GM18498 (cell line): ENCODE measurements at regions not wholly inside any gene's neighbourhood (a gene's known extent, or its start where the extent isn't known, plus 50 kb on each side); places are given as distances from the start of the nearest gene placed in this dataset.

Experiments
- ATAC-seq: cut with Tn5 transposase; IDR thresholded peaks from one replicate; pipeline ENCODE4 v1.9.1; 2021; ENCODE audit warnings: mild to moderate bottlenecking, moderate library complexity; ENCODE audit not compliant: unreplicated experiment

- no peak for ATAC-seq
These were observed 143.5 kb downstream of the ACKR3 start for GRCh38 chr2:236712961-236713673.

DNA sequence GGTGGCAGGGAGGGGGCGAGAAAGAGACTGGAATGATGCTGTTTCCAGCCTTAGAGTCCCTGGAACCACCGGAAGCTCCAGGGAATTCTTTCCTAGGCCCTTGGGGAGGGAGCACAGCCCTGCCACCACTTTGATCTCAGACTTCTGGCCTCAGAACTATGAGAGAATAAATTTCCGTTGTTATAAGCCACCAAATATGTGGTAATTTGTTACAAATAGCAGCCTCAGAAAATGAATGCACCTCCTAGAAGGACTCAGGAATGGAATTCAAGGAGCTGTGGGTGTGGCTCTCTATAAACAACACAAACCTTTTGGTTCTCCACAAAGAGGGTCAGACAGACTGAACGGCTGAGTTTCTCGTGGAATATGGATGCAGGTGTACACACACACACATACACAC is 144.5 kb downstream of the ACKR3 start:
- no peak for ATAC-seq

- no peak for ATAC-seq
These were observed 145.5 kb downstream of the ACKR3 start for GRCh38 chr2:236715077-236715476.

GRCh38 chr2:236715491-236715961 is 145.9 kb downstream of the ACKR3 start:
- no peak for ATAC-seq

GRCh38 chr2:236717120-236717519 is 147.5 kb downstream of the ACKR3 start:
- no peak for ATAC-seq

DNA sequence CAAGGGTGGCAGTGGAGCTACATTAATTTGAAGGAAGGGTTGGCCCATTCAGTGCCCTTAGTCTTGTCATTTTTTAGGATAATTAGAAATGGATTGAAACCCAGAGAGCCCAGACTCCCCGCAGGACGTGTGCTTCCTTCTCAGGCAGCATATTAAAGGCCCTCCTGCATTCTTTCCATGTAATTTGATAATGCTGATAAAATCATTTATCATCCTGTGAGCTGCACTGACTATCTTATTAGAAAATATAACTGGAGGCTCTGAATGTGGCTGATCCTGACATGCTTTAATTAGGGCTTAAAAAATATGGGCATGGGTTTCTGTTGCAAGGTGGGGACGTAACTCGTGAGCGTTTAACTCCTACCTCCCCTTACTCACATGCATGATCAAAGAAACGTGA is 148.1 kb downstream of the ACKR3 start:
- no peak for ATAC-seq

DNA sequence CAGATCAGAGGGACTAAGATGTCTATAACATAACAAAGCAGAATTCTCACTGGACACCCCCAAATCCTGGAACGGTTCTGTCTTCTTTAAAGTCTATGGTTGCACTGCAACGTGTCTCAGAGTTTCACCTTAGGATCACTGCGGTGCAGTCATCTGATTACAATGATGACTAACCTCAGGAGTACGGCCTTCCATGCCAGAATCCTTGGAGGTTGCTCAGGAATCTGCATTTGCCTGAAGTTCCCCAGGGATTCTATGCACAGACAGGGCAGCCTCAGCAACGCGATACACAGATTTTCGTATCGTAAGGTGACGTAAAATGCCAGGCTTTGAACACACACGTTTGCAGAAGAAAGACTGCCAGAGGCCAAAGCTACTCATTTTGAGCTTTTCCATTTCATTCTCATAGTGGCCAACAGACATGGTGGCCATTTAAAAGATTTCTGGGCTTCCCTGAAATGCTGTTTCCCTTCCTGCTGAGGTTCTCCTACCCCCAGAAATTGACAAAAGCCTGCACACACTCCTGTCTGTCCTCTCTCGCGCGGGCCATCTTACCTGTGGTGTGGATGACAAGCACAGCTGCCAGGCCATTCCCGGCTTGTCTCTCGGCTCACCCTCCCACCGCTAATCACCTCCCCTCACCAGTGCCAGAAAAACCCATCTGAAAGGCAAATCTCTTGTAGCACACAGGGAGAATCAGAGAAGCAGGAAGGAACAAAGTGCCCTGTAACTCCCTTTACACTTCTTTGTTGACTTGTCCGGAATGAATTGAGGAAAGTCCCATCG is 148.8 kb downstream of the ACKR3 start:
- no peak for ATAC-seq

DNA sequence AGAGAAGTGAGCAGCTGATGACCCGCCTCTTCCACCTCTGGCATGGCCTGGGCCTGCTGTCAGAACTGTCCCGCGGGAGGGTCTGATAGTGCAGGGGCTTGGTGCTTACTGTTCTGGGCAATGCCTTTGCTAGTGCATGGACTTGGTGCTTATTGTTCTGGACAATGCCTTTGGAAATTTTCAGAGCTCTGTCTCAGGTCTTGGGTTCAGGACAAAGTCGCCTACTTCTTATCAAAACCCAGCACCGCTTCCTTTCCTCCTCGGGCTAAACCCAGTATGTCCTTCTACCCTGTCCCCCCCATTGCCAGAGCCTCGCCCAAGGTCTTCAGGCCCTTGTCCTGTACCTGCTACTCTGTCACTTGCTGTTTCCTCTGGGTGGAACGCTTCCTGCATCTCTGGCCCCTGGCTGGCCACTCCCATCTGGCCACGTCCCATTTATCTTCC is 149.6 kb downstream of the ACKR3 start:
- ATAC-seq: no peak

DNA sequence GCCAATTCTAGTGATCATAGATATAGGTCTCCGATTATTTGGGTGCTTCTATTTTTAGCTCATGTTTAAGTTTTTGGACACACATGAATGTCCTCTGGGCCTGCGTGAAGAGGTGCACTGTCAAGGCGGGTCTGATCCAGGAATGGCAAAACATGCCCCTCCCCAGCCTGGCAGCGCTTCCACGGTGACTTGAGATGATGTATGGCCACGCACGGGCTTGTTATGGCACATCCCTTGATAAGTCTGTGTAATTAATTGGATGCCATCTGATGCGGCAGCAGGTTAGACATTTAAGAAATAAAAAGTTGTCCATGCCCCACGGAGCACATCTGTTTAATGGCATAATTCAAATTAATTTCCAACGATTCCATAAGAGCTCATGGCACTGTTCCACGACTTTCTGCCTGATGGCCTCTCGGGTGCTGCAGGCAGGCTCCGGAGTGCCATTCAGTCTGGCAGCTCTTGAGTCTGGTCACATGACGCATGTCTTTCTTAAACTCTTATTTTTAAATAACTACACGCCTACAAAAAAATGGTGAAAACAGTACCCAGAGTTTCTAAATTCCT is 151.4 kb downstream of the ACKR3 start:
- ATAC-seq: no peak

DNA sequence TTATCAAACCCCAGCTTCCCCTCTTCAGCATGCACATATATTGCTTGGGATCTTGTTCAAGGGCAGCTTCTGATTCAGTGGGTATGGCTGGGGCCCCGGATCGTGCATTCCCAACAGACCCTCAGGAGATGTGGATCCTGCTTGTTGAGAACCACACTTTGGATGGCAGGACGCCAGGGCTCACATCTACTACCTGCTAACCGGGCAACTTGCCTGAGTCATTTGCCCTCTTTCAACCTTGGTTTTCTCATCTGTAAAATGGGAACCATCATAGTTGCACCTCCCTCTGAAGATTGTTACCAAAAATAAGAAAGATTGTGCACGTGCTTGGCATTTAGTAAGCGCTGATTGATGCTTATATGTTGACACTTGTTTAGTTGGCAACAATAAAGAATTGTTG is 154.6 kb downstream of the ACKR3 start:
- no peak for ATAC-seq

GRCh38 chr2:236726701-236727450 is 157.3 kb downstream of the ACKR3 start:
- ATAC-seq: no peak

DNA sequence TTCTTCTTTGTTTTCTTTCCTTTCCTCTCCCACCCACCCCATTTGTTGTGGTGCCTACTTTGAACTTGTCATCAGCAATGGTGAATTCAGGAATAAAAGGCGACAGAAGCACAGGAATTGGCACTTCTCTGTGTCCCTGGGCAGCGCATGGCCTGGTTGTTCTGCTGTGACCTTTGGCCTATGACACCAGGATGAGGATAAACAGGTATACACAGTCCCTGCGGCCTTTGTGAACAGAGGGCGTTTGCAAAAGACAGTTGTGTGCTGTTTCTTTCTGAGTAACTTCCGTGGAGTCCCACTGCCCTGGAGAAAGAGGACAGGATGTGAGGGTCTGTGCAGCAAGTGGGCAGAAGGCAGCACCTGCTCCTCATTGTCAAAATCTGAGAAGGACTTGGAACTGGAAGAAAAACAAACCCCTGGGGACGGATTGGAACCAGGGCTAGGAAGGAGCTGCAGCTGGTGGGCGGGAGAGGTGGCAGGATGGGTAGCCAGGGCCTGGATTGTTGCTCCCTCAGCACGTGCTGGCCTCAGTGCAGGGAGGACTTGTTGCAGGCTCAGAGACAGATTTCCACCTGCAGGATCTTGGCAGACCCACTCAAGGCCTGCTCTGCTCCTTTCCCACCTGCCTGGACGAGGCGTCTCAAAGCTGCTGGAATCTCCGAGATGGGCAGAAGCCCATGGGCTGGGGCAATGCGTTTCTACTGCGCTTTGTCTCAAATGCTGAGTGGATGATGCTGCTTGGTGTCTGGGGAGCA is 159.5 kb downstream of the ACKR3 start:
- ATAC-seq: no peak

GRCh38 chr2:236730393-236730792 is 160.8 kb downstream of the ACKR3 start:
- no peak for ATAC-seq

- no peak for ATAC-seq
These were observed 162.3 kb downstream of the ACKR3 start for GRCh38 chr2:236731767-236732580.

DNA sequence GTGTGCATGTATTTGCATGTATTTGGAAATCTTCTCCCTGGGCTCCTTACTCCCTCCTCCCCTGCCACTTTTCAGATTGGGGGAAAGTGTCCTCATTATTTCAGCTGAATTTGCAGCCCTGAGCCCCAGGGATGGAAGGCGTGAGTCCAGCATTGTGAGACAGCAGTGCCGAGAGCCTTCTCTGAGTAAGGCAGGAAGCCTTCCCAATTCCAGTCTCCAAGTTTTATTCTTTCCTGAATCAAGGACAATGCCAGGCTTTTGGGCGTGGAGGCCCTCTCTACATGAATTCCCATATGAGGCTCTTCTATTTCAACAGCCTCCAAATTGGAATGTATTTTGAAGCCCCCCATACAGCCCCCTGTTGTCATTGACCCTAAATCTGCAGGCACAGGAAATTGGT is 163.5 kb downstream of the ACKR3 start:
- no peak for ATAC-seq

- no peak for ATAC-seq
These were observed 166.2 kb downstream of the ACKR3 start for GRCh38 chr2:236735825-236736238.

DNA sequence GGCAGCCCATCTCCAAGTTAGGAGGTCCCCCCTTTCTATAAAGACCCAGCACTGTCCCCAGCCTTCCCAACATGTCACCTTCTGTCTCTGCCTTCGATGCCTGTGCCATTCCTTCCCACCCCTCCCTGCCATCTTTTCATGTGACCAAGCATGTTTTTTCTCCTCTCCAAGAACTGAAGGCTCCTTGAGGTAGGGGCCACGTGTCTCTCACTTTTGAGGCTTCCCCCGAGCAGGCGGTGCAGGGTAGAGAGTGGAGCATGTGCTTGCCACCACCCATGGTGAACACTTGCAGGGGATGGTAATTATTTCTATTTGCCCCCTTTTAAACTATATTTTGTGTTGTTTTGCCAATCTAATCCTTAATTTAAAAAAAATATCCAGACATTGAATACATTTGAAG is 168.4 kb downstream of the ACKR3 start:
- ATAC-seq: no peak

DNA sequence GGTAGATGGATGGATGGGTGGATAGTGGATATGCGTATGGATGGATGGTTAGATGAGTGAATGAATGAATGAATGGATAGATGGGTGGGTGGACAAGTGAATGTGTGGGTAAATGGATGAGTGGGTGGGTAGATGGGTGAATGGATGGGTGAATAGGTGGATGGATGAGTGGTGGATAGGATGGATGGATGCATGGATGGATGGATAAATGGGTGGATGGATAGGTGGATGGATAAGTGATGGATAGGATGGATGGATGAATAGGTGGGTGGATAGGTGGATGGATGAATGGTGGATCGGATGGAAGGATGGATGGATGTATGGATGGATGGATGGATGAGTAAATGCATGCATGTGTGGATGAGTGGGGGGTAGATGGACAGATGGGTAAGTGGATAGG is 169.3 kb downstream of the ACKR3 start:
- ATAC-seq: no peak

DNA sequence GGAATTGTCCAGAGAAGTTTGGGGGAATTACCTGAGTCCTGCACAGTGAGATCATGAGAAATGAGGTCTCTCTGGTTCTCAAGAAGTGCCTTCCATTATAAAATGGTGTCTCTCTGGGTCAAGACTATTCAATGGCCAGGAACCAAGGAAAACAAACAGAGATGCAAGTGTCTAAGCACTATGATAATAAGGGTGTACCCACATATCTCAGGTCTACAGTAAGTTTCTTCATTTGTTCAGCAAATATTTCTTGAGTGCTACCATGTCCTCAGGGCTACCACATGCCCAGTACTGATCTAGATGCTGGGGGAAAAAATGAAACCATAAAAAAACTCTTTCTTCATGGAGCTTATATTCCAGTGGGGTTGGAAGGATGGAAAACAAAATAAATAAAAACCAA is 170.0 kb downstream of the ACKR3 start:
- ATAC-seq: no peak

- no peak for ATAC-seq
These were observed 170.9 kb downstream of the ACKR3 start for GRCh38 chr2:236740506-236740905.
